ENCODE measurements at regions not wholly inside any gene's neighbourhood (a gene's known extent, or its start where the extent isn't known, plus 50 kb on each side); places are given as distances from the start of the nearest gene placed in this dataset.

DNA sequence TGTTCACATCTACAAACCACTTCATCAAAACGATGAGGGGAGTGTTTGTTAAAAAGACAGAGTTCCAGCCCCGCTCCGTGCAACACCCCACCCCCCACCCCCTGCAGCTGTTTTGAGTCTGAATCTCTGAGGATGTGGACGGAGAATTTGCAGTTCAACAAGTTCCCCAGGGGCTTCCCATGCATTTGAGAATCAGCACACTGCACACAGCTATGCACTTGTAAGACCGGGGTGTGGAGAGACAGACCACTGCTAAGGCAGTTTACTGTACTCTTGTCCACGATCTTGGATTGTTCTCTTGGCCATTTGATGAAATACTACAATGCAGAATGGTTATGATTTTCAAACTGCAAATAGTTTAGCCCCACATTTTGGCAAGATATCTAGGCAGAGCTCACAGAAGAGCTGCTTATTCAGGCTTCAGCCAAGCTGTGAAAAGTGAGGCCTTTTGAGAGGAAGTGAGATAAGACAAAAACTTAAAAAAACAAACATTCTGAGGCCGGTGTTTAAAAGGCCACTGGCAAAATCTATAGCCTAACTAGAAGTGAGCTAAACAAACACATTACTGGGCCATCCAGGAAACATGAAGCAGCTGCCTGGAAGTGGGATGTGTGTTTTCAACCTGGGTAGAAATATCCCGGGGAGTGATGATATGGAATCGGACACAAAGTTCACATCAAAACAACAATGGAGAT is 308.2 kb upstream of the ADAMTS9 start:
- H3K27ac Mint-ChIP-seq = no peak overlapping the region
- no peak overlapping the region for H3K4me3 Mint-ChIP-seq
- TF ChIP-seq, protein P1, sequence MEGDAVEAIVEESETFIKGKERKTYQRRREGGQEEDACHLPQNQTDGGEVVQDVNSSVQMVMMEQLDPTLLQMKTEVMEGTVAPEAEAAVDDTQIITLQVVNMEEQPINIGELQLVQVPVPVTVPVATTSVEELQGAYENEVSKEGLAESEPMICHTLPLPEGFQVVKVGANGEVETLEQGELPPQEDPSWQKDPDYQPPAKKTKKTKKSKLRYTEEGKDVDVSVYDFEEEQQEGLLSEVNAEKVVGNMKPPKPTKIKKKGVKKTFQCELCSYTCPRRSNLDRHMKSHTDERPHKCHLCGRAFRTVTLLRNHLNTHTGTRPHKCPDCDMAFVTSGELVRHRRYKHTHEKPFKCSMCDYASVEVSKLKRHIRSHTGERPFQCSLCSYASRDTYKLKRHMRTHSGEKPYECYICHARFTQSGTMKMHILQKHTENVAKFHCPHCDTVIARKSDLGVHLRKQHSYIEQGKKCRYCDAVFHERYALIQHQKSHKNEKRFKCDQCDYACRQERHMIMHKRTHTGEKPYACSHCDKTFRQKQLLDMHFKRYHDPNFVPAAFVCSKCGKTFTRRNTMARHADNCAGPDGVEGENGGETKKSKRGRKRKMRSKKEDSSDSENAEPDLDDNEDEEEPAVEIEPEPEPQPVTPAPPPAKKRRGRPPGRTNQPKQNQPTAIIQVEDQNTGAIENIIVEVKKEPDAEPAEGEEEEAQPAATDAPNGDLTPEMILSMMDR (IDR thresholded peaks at IDR 0.05) = no peak
- intact Hi-C loops (cut with micrococcal nuclease) = no loop called here
- DNase-seq = no peak
- ChIA-PET POLR2A (no interaction called here), CTCF (no interaction called here)
- no peak for ATAC-seq (ENCODE audit: low read depth)
- peaks cover 2% of the 10 kb centered on the region for H3K9me3 Mint-ChIP-seq
- no peaks in the 10 kb centered on the region for H3K4me1 Mint-ChIP-seq
- no peaks in the 10 kb centered on the region for H3K36me3 Mint-ChIP-seq (ENCODE audit: low read depth)
- no peaks in the 10 kb centered on the region for H3K27me3 Mint-ChIP-seq

DNA sequence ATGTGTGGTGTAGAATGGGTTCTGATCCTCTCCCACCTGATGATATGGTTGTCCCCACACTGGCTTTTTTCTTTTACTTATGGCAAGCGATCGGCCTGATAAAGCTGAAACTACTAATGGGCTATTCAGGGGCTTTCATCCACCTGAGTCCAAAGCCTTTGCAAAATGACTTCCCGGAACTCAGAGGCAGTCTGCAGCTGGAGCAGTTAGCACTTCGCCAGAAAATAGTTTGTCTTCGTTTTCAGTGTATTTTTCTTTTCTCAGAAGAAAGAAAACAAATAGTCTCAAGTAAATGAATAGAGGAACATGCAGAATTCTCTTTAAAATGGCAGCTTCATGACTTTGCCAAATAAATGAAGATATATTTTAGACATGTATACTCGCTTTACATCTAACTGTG is 306.0 kb upstream of the ADAMTS9 start:
- no peaks in the 10 kb centered on the region for H3K4me1 Mint-ChIP-seq

DNA sequence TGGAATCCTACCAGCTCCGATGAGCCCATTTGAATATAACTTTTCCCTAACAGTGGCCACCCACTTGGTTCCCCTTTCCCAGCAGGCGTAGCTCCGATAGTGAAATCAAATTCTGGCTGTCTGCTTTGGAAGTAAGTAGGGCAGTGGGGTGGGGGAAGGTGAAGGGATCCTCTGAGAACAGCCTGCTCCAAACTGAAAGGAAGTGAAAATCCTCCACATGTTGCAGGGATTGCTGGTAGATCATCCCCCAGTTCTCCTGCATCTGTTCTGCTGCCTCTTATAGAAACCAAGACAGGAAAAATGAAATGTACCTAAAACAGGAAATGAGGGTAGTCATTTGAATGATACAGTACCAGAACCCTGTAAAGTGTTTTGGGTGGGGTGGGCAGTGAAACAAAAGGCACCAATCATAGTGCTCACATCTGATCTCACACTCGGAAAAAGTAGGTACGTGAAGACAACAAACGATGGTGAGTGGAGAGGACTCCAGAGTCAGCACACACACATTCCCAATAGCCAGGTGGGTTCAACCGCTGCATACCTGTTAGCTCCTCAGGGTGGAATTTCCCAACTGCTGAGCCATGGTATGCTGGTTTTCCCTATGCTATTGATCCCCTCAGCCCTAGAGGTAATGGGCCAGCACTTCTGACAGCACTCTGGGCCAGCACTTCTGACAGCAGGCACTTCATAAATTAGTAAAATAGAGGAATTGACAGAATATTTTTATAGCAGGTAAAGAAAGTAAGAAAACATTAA is 304.9 kb upstream of the ADAMTS9 start:
- DNase-seq = no peak
- ChIA-PET POLR2A (no interaction called here), CTCF (no interaction called here)
- ATAC-seq (ENCODE audit: low read depth) = no peak
- TF ChIP-seq, protein P1 (IDR thresholded peaks at IDR 0.05) = no peak
- intact Hi-C loops (cut with micrococcal nuclease) = no loop called here
- Mint-ChIP-seq H3K36me3 (ENCODE audit: low read depth) (no peaks in the 10 kb centered on the region), H3K4me1 (no peaks in the 10 kb centered on the region), H3K9me3 (peaks cover 4% of the 10 kb centered on the region), H3K27ac (no peak overlapping the region), H3K27me3 (no peaks in the 10 kb centered on the region), H3K4me3 (no peak overlapping the region)

More for the DNA sequence above, 306.0 kb upstream of the ADAMTS9 start:
- TF ChIP-seq, protein P1 (IDR thresholded peaks at IDR 0.05) = no peak
- ChIA-PET CTCF (no interaction called here), POLR2A (no interaction called here)
- H3K27me3 Mint-ChIP-seq = no peaks in the 10 kb centered on the region
- no peak for DNase-seq
- H3K9me3 Mint-ChIP-seq = peaks cover 4% of the 10 kb centered on the region
- intact Hi-C loops (cut with micrococcal nuclease) = no loop called here
- H3K36me3 Mint-ChIP-seq (ENCODE audit: low read depth) = no peaks in the 10 kb centered on the region
- no peak for ATAC-seq (ENCODE audit: low read depth)
- H3K27ac Mint-ChIP-seq = no peak overlapping the region
- H3K4me3 Mint-ChIP-seq = no peak overlapping the region

DNA sequence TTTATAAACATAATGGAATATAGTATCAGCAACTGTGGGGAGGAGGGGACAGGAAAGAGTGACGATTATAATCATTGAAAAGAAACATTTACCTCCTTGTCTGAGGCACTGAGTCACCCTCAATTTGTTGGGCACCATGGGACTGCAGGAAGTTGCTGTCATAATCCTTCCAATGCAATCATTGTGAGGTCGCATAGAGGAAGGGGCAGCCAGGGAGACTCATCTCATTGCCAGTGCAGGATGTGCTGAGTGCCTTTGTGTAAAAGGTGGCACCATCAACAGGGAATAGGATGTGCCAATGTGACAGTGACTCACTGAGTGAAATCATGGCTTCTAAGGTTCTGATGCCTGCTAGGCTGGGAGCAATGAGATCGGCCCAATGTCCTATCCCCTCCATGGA is 300.4 kb upstream of the ADAMTS9 start:
- H3K4me1 Mint-ChIP-seq = no peaks in the 10 kb centered on the region
- H3K36me3 Mint-ChIP-seq (ENCODE audit: low read depth) = no peaks in the 10 kb centered on the region
- TF ChIP-seq, protein P1 (IDR thresholded peaks at IDR 0.05) = no peak
- peaks cover 9% of the 10 kb centered on the region for H3K9me3 Mint-ChIP-seq
- no peak for ATAC-seq (ENCODE audit: low read depth)
- intact Hi-C loops (cut with micrococcal nuclease) = no loop called here
- ChIA-PET POLR2A (no interaction called here), CTCF (no interaction called here)
- no peak for DNase-seq
- no peak overlapping the region for H3K27ac Mint-ChIP-seq
- H3K4me3 Mint-ChIP-seq = no peak overlapping the region
- H3K27me3 Mint-ChIP-seq = no peaks in the 10 kb centered on the region

DNA sequence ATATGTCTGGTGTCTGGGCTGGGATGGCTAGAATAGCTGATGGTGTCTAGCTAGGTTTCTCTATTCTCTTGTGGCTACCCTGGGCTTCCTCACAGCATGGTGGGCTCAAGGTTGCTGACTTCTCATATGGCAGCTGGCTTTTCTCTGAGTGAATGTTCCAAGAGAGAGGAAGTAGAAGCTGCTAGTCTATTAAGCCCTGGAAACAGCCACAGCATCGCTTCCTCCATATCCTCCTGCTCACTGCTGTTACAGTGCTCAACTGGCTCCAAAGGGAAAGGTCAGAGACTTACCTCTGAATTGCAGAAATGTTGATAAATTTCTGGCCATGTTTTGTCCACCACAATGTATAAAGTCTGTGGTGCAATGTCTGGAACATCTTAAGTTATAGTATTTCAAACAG is 299.9 kb upstream of the ADAMTS9 start:
- H3K9me3 Mint-ChIP-seq = peaks cover 9% of the 10 kb centered on the region
- TF ChIP-seq, protein P1 (IDR thresholded peaks at IDR 0.05) = no peak
- DNase-seq (no peak), ATAC-seq (ENCODE audit: low read depth) (no peak)
- intact Hi-C loops (cut with micrococcal nuclease) = no loop called here
- POLR2A ChIA-PET = no interaction called here
- H3K27me3 Mint-ChIP-seq = no peaks in the 10 kb centered on the region
- no peak overlapping the region for H3K4me3 Mint-ChIP-seq
- H3K36me3 Mint-ChIP-seq (ENCODE audit: low read depth) = no peaks in the 10 kb centered on the region
- CTCF ChIA-PET = no interaction called here
- H3K4me1 Mint-ChIP-seq = no peaks in the 10 kb centered on the region
- H3K27ac Mint-ChIP-seq = no peak overlapping the region
